Stimulated activated CD8-positive, alpha-beta memory T cell treated with anti-CD3 and anti-CD28 coated beads, Interleukin-2, amount 100 ng/mL, for 1 hour (primary cell): ENCODE measurements at regions not wholly inside any gene's neighbourhood (a gene's known extent, or its start where the extent isn't known, plus 50 kb on each side); places are given as distances from the start of the nearest gene placed in this dataset.
"Not testable (repeated sequence)": the region's sequence is repeated elsewhere in the genome, so short reads cannot be mapped to it uniquely, and the experiment has no call there.

Experiments
- DNase-seq, 2 donors: peaks; one replicate each; pipeline ENCODE4 v3.0.0-alpha.2; 2020; ENCODE audit warnings: low read depth in 2 of 2

GRCh38 chr14:105659935-105660527, 133.6 kb downstream of the TMEM121 start:
- DNase-seq, result no peak

- DNase-seq, result no peak
Measured at GRCh38 chr14:105660816-105661531, 134.6 kb downstream of the TMEM121 start.

- not testable (repeated sequence) for DNase-seq
Measured at GRCh38 chr14:105662043-105662442, 135.7 kb downstream of the TMEM121 start.

- not testable (repeated sequence) for DNase-seq
Measured at GRCh38 chr14:105662592-105662991, 136.2 kb downstream of the TMEM121 start.

- not testable (repeated sequence) for DNase-seq
Measured at GRCh38 chr14:105663323-105663722, 136.9 kb downstream of the TMEM121 start.

GRCh38 chr14:105663818-105664596, 137.6 kb downstream of the TMEM121 start:
- DNase-seq, result not testable (repeated sequence)

- DNase-seq, result no peak
Measured at GRCh38 chr14:105664691-105665090, 138.3 kb downstream of the TMEM121 start.

GRCh38 chr14:105665247-105665950, 139.0 kb downstream of the TMEM121 start:
- no peak for DNase-seq

- DNase-seq, result no peak
Measured at GRCh38 chr14:105665951-105666277, 139.5 kb downstream of the TMEM121 start.

GRCh38 chr14:105666420-105666819, 140.0 kb downstream of the TMEM121 start:
- no peak for DNase-seq

GRCh38 chr14:105666991-105667662, 140.7 kb downstream of the TMEM121 start:
- DNase-seq, result not testable (repeated sequence)

- not testable (repeated sequence) for DNase-seq
Measured at GRCh38 chr14:105667663-105668020, 141.3 kb downstream of the TMEM121 start.

- DNase-seq, result not testable (repeated sequence)
Measured at GRCh38 chr14:105668021-105668420, 141.6 kb downstream of the TMEM121 start.

- DNase-seq, result not testable (repeated sequence)
Measured at GRCh38 chr14:105668471-105669230, 142.3 kb downstream of the TMEM121 start.

- not testable (repeated sequence) for DNase-seq
Measured at GRCh38 chr14:105669231-105669610, 142.8 kb downstream of the TMEM121 start.

- not testable (repeated sequence) for DNase-seq
Measured at GRCh38 chr14:105669646-105670045, 143.3 kb downstream of the TMEM121 start.

GRCh38 chr14:105672450-105673200, 146.2 kb downstream of the TMEM121 start:
- DNase-seq, result not testable (repeated sequence)

GRCh38 chr14:105675433-105675832, 149.1 kb downstream of the TMEM121 start:
- not testable (repeated sequence) for DNase-seq

GRCh38 chr14:105675905-105676670, 149.7 kb downstream of the TMEM121 start:
- not testable (repeated sequence) for DNase-seq
